ENCODE measurements at regions not wholly inside any gene's neighbourhood (a gene's known extent, or its start where the extent isn't known, plus 50 kb on each side); places are given as distances from the start of the nearest gene placed in this dataset.

DNA sequence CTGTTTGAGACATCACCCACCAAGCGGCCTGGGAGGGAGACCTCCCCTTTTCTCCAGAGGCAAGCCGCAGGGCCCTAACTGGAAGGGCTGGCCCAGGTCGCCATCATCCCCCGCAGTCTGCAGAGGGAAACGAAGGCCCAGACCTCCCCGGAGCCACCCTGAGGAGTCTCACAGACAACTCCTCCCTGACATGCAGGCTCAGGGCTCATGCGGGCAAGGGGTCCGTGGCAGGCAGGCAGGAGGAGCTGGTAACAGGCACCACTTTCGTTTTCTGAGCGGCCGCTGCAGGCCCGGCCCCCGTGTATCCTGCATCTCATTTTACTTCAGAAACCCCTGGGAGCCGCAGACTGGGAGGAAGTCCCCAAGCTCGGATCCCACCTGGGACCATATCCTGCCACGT is 192.0 kb upstream of the PPP1R26 start:
- TF ChIP-seq, protein P1, sequence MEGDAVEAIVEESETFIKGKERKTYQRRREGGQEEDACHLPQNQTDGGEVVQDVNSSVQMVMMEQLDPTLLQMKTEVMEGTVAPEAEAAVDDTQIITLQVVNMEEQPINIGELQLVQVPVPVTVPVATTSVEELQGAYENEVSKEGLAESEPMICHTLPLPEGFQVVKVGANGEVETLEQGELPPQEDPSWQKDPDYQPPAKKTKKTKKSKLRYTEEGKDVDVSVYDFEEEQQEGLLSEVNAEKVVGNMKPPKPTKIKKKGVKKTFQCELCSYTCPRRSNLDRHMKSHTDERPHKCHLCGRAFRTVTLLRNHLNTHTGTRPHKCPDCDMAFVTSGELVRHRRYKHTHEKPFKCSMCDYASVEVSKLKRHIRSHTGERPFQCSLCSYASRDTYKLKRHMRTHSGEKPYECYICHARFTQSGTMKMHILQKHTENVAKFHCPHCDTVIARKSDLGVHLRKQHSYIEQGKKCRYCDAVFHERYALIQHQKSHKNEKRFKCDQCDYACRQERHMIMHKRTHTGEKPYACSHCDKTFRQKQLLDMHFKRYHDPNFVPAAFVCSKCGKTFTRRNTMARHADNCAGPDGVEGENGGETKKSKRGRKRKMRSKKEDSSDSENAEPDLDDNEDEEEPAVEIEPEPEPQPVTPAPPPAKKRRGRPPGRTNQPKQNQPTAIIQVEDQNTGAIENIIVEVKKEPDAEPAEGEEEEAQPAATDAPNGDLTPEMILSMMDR (IDR thresholded peaks at IDR 0.05), result no peak
- TF ChIP-seq POLR2A (IDR thresholded peaks at IDR 0.05), result no peak
